ENCODE measurements at regions not wholly inside any gene's neighbourhood (a gene's known extent, or its start where the extent isn't known, plus 50 kb on each side); places are given as distances from the start of the nearest gene placed in this dataset.

GRCh38 chr17:51491416-51491815 lies 231.1 kb downstream of the UTP18 start:
- TF ChIP-seq ZFX (IDR thresholded peaks at IDR 0.05) (no peak), CTCF (conservative IDR thresholded peaks at IDR 0.05) (no peak)

DNA sequence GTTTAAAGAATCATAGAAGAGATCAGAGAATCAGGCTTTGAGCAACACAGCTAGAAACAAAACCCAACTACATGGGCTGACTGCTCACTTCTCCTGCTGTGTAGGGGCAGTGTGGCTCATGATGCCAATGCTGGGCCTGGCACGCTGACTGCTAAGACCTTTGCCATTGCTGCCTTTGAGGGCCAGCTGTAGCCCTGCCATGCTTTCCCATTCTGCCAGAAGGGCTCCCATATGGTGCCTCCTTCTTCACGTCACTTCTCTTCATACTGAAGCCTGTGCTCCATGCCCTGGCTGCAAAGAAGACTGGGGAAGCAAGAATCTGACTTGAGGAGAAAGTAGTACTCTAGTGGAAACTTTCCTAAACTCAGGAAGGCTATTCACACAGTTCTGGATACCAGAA lies 232.9 kb downstream of the UTP18 start:
- H3K27ac ChIP-seq = no peak overlapping the region
- no peak for TF ChIP-seq ZFX (IDR thresholded peaks at IDR 0.05)
- no peak for TF ChIP-seq CTCF (conservative IDR thresholded peaks at IDR 0.05)

More at GRCh38 chr17:51491416-51491815, 231.1 kb downstream of the UTP18 start:
- no peak overlapping the region for H3K27ac ChIP-seq

GRCh38 chr17:51496378-51496777 lies 236.0 kb downstream of the UTP18 start:
- no peak overlapping the region for H3K27ac ChIP-seq
- no peak for TF ChIP-seq CTCF (conservative IDR thresholded peaks at IDR 0.05)
- no peak for TF ChIP-seq ZFX (IDR thresholded peaks at IDR 0.05)

DNA sequence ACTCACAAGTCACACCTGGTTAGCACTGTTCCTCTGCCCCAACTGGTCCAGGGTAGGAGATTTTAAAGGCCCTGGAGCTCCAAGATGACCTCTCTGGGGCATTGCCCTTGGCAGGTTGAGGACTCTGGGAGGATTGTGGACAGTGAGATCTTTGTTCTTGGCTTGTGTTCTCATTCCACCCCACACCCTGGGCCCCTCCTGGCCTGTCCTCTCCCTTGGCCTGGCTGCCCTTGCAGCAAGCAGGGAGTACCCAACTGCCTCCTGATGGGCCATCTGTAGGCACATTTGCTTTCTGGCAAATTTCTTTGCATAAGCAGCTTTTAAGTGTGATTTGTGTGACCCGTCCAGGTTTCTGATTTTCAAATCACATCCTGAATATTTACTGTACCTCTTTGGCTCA lies 239.6 kb downstream of the UTP18 start:
- no peak overlapping the region for H3K27ac ChIP-seq
- TF ChIP-seq ZFX (IDR thresholded peaks at IDR 0.05) (no peak), CTCF (conservative IDR thresholded peaks at IDR 0.05) (no peak)

DNA sequence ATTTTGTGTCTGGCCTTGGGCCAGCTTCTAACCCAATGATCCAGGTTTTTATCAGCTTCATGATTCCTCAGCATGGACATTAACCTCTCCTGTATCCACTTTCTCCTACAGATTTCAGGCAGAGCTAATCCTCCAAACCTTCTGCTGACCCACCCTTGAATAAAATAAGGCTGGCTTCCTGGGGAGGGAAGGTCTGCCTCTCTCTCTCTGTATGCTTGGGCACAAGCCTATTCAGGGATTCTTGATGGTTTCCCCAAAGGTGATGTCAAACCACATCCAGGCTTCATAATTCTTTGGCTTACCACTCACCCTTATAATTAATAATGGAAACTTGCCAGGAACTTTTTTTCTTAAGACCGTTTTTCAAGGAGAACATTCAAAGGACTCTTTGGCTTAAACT lies 240.1 kb downstream of the UTP18 start:
- TF ChIP-seq ZFX (IDR thresholded peaks at IDR 0.05) = no peak
- TF ChIP-seq CTCF (conservative IDR thresholded peaks at IDR 0.05) = no peak
- H3K27ac ChIP-seq = no peak overlapping the region

GRCh38 chr17:51505450-51505849 lies 245.1 kb downstream of the UTP18 start:
- TF ChIP-seq ZFX (IDR thresholded peaks at IDR 0.05) = no peak
- TF ChIP-seq CTCF (conservative IDR thresholded peaks at IDR 0.05) = no peak
- no peak overlapping the region for H3K27ac ChIP-seq

GRCh38 chr17:51507444-51507843 lies 247.1 kb downstream of the UTP18 start:
- no peak overlapping the region for H3K27ac ChIP-seq
- no peak for TF ChIP-seq CTCF (conservative IDR thresholded peaks at IDR 0.05)
- no peak for TF ChIP-seq ZFX (IDR thresholded peaks at IDR 0.05)
